ENCODE measurements at regions not wholly inside any gene's neighbourhood (a gene's known extent, or its start where the extent isn't known, plus 50 kb on each side); places are given as distances from the start of the nearest gene placed in this dataset.

GRCh38 chr7:42479816-42480633 lies 243.0 kb upstream of the GLI3 start:
- no peak for TF ChIP-seq CTCF (IDR thresholded peaks at IDR 0.05; ENCODE audit: low read depth, low read length, missing control alignments)
- no peak for DNase-seq (ENCODE audit: low read depth)
- H3K4me3 ChIP-seq (ENCODE audit: low read depth, low read length) = no peak overlapping the region

GRCh38 chr7:42479452-42479815 lies 242.4 kb upstream of the GLI3 start:
- no peak overlapping the region for H3K4me3 ChIP-seq (ENCODE audit: low read depth, low read length)
- TF ChIP-seq CTCF (IDR thresholded peaks at IDR 0.05; ENCODE audit: low read depth, low read length, missing control alignments) = no peak
- no peak for DNase-seq (ENCODE audit: low read depth)

- DNase-seq (ENCODE audit: low read depth) = no peak
- H3K4me3 ChIP-seq (ENCODE audit: low read depth, low read length) = no peak overlapping the region
- TF ChIP-seq CTCF (IDR thresholded peaks at IDR 0.05; ENCODE audit: low read depth, low read length, missing control alignments) = no peak
Observed at GRCh38 chr7:42478717-42479116, 241.7 kb upstream of the GLI3 start.

- no peak overlapping the region for H3K4me3 ChIP-seq (ENCODE audit: low read depth, low read length)
- no peak for TF ChIP-seq CTCF (IDR thresholded peaks at IDR 0.05; ENCODE audit: low read depth, low read length, missing control alignments)
- DNase-seq (ENCODE audit: low read depth) = no peak
Observed at GRCh38 chr7:42476255-42476654, 239.2 kb upstream of the GLI3 start.

- no peak for TF ChIP-seq CTCF (IDR thresholded peaks at IDR 0.05; ENCODE audit: low read depth, low read length, missing control alignments)
- no peak overlapping the region for H3K4me3 ChIP-seq (ENCODE audit: low read depth, low read length)
- no peak for DNase-seq (ENCODE audit: low read depth)
Observed at GRCh38 chr7:42475082-42475481, 238.1 kb upstream of the GLI3 start.

- no peak for DNase-seq (ENCODE audit: low read depth)
- no peak overlapping the region for H3K4me3 ChIP-seq (ENCODE audit: low read depth, low read length)
- no peak for TF ChIP-seq CTCF (IDR thresholded peaks at IDR 0.05; ENCODE audit: low read depth, low read length, missing control alignments)
Observed at GRCh38 chr7:42473099-42473498, 236.1 kb upstream of the GLI3 start.

- DNase-seq (ENCODE audit: low read depth) = no peak
- TF ChIP-seq CTCF (IDR thresholded peaks at IDR 0.05; ENCODE audit: low read depth, low read length, missing control alignments) = no peak
- no peak overlapping the region for H3K4me3 ChIP-seq (ENCODE audit: low read depth, low read length)
Observed at GRCh38 chr7:42471573-42472174, 234.7 kb upstream of the GLI3 start.

Data from GM12864 (cell line).